GM04503 (cell line): ENCODE measurements at regions not wholly inside any gene's neighbourhood (a gene's known extent, or its start where the extent isn't known, plus 50 kb on each side); places are given as distances from the start of the nearest gene placed in this dataset.
"Not testable (repeated sequence)": the region's sequence is repeated elsewhere in the genome, so short reads cannot be mapped to it uniquely, and the experiment has no call there.

ENCODE experiments used
- DNase-seq: peaks from one replicate; pipeline ENCODE4 v3.0.0-alpha.2; 2012; ENCODE audit warnings: low read depth

DNA sequence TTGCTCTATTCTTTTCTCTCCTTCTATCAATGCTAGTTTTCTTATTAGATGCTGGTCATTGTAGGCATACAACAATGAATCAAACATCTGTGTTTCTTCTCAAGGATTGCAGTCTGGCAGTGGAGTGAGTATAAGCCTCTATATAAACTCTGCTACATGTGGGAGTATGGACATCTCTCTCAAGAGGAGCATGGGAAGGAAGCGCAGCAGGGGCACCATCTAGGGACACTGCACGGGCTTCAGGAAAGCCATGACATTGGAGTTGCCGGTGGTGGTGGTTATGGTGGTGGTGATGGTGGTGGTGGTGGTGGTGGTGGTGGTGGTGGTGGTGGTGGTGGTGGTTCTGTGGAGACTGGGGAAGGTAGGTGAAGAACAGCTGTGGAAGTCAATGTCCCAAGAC lies 462.6 kb downstream of the RNF144A start:
- no peak for DNase-seq

DNA sequence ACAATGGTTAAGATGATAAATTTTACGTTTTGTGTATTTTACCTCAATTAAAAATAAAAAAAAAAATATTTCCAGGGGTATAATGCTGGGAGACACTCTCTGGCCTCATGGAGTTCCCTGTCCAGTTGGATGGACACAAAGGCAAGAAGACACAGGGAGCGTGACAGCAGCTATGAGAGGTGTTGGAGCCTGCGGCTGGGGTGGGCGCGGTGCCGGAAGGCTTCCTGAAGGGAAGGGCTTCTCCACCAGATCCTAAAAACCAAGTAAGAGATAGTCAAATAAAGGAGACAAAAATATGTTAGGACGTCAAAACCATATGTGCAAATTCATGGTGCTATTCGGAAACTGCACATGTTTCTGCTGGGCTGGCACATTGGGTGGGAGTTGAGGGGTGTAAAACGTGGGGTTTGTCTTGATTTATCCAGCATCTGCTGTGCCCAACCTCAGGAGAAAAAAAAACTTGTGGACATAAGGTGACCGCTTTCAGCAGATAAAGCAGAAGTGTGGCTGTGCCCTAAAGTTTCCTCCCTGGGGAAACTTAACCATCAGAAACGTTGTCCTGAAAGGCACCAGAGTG lies 467.6 kb downstream of the RNF144A start:
- no peak for DNase-seq

DNA sequence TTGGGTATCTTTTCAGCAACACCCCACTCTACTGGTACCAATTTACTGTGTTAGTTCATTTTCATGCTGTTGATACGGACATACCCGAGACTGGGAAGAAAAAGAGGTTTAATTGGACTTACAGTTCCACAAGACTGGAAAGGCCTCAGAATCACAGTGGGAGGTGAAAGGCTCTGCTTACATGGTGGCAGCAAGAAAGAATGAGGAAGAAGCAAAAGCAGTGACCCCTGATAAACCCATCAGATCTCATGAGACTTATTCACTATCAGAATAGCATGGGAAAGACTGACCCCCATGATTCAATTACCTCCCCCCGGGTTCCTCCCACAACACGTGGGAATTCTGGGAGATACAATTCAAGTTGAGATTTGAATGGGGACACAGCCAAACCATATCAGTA lies 473.1 kb downstream of the RNF144A start:
- not testable (repeated sequence) for DNase-seq

DNA sequence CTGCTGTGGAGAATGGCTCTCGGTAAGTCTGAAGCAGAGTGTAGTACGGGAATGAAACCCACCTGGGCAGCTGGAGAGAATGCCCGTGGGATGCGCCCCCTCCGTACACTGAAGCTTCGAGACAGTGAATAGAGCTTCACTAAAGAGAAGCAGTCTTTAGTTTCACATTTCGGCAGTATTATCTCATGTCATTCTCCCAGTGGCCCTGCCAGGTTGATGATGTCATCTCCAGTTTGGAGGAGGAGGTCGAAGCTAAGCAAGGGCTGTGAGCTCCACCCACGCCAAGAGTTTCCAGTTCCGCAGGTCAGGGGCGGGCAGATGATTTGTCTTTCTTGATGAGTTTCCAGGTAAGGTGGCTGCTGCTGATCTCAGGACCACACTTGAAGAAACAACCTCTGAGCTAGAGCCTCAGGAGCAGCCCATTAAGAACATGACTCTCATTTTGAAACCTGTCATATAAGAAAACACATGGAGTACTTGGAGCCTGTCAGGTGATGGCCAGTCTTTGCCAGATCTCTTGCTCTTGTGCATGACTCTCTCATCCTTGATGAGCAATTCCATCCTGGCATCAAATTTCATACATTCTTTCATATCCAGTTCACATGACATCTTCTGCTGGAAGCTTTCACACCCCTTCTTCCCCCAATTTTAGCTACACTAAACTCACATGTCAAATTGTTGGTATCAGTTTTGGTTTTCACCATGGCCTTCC lies 475.0 kb downstream of the RNF144A start:
- no peak for DNase-seq

DNA sequence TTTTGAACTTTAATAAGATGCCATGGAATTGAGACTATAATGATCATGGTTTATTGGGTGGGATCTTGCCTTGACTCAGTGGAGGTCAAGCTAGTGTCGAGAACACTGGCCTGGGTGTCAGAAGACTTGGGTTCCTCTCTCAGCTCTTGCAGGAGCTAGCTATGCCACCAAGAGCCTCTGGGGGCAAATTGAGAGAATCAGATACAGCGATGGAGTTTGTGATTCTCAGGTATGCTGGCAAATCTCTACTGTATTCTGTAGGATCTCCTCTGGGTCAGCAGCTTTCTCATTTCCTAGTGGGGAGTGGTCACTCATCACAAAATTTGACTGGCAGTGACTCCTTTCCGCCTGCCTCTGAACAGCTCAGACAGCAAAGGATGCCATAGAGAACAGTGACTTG lies 477.0 kb downstream of the RNF144A start:
- no peak for DNase-seq

DNA sequence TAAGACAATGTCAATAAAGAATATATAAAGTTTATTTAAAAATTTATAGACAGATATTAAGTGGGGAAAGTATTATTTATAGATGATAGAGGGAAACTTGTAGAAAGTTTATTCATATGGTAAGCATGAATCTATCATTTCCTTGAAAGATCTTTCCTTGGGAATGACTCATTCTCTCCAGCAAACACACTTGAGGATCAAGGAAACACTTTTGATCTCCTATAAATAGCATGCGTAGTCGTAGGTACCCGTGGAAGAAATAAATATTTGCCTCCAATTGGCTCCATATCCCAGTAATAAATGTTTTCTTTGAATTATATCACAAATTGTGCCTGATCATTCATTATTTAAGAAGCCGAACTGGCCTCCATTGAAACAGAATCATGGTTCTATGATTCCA lies 483.4 kb downstream of the RNF144A start:
- no peak for DNase-seq

DNA sequence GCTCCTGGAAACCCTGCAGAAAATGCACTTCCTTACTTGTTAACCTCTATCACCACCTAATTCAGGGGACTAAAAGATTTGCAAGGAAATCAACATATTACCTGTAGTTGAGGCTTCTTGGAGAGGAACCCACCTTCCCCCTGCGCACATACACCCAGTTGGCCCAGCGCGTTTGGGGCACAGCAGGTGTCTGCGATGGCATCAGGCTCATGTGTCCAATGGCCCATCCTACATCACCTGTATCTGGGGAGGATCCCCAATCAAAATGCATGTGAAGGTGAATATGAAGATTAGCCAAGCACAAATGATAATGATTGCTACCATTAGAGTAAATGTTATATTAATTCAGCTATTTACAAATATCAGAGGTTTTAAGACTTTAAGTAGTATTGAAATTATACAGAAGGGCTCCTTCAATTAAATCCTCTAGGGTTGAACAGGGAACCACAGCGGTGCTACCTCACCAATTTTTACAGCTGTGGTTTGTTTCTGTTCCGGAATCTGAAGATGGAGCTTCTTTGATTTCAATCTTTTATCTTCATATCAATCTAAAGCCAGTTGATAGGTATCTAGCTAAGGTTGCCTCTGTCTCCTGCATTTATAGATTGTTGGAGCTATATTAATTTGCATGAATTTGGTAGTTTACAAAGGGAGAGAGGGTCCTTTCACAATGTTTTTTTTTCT lies 486.0 kb downstream of the RNF144A start:
- no peak for DNase-seq

DNA sequence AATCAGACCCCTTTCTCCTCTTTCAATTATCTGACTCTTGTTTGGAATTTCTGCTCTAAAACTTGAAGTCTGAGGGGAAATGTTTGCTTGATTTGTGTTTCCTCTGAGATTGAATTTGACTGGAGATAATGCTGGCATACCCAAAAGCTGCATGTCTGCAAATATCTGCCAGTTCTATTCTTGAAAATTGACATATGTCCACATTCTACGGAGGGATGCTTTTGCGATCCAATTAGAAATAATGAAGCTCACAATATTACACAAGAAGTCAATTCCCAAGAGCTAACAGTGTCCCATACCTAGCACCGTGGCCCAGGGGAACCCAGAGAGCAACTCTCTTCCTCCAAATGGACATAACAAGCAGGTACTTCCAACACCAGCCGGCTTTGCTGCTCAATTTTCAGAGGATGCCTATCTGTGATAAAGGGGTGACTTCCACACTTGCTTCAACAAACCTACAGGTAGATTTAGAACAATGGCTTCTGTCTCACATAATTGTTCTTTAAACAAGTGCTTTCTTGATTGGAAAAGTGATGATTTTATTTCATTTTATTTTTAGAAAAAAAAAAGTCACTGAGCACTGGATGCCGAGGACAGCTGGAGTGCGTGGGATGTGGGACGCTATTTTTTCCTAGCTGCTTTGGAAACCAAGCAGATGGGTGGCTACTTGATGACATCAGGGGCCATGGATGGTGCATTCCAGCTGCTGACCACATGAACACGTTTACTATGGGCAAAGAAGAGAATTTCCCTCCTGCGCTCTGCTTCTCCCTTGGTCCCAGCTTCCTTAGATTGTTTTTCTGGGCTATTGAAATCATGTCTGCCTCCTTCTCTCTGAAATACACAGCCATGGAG lies 488.9 kb downstream of the RNF144A start:
- no peak for DNase-seq

DNA sequence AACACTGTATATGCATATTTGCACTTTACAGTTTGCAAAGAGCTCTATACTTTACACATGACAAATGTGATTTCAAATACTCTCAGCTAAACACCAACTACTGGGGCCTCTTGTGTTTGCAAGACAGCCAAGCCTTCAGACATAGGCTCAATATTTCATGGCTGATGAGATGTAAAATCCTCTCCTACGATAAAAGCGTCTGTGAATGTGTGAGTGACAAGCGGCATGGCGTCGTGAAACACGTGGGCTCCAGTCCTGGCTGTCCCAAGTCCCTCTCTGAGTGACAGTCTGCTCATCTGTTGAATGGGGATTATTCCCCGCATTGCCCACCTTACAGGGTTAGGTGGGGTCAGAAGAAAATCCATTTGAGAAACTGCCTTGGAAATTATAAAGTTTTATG lies 489.8 kb downstream of the RNF144A start:
- no peak for DNase-seq

DNA sequence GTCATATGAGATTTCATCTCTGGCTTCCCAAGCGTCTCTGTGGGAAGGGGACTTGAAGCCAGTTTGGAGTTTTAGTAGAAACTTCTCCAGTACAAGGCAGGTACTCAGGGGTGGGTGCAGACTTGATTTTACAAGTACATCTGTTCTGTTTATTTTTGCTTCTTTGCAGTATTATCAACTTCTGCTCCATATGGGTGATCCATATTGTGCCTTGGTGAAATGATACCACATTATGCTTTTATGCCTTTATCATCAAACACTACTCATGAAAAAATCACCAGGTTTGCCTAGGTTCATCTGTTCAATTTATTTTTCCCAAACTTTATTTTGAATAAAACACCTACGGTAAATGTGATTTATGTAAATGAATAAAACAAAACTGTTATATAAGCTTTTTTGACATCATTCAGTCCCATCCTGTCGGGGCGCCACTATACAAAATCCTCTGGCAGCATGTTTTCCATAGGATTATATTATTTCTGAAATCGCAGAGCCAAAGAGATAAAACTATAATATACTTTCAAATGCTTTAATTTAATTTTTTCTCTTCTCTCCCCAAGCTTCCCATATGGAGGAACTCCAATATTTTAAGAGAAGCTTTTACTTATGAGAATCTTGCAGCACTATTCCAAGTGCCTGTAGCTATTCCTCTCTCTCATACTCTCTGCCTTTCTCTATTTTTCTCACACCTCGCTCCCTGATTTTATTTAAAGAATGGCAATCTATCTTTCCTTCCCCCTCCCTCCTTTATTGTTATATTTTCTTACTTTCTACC lies 490.9 kb downstream of the RNF144A start:
- no peak for DNase-seq

DNA sequence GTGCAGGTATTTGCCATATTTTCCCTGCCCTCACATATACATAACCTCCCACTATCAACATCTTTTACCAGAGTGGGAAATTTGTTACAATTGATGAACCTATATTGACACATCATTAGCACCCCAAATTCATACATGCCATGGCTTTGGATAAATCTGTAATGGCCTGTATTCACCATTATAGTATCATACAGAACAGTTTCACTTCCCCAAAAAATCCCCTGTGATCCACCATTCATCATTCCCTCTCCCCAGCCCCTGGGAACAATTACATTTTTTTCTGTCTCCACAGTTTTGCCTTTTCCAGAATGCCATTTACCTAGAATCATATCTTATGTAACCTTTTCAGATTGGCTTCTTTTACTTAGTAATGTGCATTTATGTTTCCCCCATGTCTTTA lies 494.5 kb downstream of the RNF144A start:
- no peak for DNase-seq

DNA sequence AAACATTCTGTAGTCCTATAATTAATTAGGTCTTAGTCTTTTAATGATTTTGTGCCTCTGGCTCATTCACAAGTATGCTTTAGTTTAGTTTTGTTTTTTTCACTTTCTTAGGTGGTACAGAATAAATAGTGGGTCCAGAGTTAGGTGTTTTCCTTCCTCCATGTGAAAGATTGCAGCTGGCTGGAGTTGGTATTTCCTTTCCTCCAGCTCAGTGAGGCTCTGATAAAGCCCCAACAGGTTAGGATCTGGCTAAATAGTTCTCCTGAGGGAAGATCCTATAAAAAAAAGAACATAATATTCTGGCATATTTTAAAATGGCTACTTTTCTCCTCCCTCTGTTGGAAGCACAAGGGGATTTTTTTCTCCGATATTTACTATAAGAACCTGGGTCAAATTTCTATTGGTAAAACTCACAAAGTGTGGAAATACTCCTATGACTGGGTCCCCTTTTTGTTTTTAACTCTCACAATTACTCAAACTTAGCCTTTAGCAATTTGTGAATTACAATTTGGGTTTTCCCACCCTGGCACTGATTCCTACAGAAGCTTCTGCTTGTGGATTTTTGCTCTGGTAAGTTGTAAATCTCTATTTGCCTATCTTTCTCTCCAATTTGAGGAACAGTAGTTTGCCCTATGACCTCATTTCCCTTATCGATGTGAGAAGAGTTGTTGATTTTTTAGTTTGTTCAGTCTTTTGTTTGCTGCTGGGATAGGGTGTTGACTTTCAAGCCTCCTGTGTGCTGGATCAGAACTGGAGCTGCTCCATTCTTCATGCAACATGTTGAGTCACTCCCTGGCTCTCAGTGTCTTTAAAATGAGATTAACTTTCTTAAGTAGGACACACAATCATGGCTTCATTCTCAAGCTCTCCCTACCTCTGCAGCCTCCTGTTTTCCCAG lies 500.9 kb downstream of the RNF144A start:
- DNase-seq, result no peak

DNA sequence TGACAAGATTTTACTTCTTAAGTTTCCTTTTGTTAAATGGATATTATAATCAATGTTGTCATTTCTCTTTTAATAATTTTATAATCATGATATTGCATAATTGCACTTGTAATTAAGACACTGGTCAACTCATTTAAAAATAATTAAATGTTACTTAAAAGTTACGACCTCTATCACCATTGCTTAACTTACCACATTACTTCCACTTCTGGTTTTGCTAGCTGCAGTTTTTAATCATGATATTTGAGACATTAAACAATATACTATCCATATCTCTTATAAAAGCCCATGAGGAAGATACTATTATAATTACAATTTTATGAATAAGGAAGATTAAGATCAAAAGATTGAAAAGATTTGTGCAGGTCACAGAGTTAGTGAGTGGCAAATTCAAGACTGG lies 502.0 kb downstream of the RNF144A start:
- no peak for DNase-seq

DNA sequence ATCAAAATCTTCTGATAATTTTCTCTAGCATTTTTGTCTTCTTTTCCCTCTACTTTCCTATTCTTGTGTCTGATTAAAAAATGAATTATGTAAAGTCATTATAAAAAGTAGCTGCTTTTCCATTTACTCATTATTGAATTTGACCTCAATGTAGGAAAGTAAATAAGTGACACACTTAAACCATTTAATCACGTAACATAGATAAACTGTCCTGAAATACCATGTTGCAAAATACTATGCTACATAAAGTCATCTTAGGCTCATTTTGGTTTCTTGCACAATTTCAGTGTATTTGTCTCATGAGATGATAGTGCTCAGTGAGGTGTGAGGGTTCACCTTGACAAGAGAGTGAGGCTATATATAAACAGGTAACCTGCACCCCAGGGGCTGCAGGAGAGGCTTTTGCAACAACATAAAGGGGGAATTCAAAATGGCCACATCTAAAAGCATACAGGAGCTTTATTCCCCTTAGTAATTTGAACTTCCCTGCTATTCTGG lies 502.7 kb downstream of the RNF144A start:
- DNase-seq, result no peak

DNA sequence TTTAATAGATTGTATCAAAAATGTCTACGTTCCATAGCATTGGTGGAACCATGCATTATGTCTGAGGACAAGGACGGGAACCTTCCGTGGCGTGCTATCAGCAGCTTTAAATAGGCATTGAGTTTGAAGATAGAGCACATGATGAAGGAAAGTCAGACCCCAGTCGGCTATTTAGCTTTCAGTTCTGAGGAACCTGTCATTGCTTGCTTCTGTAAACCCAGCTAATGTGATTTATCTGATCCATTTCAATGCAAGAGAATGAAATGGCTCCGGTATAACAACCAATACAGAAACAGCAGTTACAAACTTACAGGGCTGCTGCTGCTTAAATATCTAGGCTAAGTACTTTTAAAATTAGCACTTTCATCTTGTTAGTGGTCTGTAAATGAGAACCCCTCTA lies 503.3 kb downstream of the RNF144A start:
- DNase-seq, result no peak

DNA sequence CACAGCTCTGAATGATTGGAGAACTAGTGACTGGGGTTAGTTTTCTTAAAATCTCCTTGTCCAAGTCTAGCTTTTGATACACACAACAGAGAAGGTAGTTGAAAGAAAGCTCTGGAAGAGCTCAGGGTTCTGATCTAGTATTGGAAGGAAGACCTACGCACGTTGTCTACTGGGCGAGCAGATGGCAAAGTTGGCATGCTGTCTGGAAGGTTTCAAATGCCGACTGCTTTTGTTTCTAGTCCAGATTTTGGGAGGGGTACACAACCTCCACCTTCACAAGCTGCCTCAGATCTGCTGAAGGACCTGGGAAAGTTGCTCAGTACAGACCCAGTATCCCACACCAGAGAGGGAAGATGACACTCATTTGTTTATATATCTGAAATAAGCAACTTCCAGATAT lies 507.3 kb downstream of the RNF144A start:
- no peak for DNase-seq

DNA sequence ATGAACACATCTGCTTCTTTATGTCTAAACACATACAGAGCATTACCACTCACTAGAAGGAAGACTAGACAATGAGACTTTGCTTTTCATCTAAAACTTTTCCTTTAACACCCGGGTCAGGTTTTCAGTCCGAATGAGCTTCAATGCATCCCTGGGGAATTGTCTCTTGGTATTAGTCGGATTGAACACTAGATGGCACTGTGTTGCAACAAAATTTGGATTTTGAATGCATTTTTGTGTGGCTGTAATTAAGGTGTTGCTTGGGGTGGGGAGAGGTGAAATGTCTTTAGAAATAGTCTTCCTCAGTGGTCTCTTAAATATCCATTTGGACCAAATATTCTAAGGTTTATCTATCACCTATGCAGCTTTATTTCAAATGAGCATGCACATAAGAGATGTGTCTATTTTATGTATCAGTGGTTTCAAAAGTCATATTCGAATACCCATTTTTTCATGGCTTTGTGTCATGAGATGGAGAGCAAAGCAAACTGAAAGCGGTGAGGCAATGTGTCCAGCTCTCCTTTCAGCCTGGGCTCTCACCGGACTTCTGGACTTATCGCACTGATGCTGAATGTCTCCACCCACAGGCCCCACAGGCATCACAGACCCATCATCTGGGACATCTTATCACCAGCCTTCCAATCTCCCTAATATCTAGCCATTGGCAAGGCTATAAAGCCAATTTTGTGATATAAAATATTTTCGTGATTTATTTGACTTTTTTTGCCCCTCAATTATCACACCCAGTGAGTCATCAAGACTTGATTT lies 510.3 kb downstream of the RNF144A start:
- DNase-seq, result peak; percentile 14

DNA sequence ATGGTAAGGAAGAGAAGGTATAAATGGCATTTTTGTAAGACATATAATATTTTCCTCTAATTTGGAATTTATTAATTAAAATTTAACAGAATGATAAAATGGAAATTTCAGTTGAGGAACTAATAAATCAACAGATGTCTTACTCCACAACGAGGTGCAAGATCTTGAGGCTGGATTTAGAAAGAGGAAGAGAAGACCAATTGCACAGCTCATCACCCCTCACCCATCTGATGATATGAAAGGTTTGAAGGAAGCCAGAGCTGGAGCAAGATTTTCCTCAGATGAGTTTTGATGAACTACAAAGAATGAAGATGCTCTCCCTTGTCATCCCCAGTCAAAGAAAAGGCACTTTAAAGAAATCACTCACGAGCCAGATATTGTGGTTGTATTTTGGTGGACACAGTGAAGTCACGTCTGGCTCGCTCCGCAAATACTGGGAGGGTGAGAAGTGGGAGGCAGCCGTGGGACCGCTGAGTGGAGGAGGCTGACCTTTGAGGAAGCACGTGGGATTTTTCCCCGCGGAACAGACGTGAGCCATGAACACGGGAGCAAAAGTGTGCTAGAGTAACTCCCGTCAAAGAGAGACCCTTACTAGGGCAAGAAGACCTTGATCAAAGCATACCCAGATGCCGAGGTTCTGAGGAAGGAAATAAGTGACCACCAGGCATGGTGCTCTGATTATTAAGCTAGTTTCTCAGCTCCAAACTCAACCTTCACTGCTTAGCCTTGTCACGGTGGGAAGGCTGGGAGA lies 511.4 kb downstream of the RNF144A start:
- DNase-seq, result no peak

DNA sequence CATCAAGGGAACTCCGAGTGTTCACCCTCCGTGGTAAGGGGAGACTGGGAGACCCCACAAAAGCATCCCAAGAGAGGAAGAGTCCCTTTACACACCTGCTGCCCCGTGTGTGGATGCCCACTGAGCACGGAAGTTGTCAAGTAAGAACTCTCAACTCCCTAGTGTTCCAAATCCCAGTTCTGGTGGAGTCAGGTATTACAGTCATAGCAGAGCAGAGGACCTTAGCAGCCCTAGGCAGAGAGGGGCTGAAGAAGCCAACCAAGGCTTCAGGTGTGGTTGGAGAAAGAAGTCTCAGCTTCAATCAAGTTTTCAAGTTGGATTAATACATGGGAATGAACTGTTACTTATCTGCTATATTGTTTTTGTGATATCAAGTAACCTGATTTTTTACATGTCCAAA lies 512.5 kb downstream of the RNF144A start:
- no peak for DNase-seq
